ENCODE measurements at regions not wholly inside any gene's neighbourhood (a gene's known extent, or its start where the extent isn't known, plus 50 kb on each side); places are given as distances from the start of the nearest gene placed in this dataset.
"Not testable (repeated sequence)": the region's sequence is repeated elsewhere in the genome, so short reads cannot be mapped to it uniquely, and the experiment has no call there.

GRCh38 chr11:38818720-38819119, 2220.7 kb upstream of the RAG2 start:
- no peak overlapping the region for H3K27ac ChIP-seq (ENCODE audit: low read depth, low read length)
- H3K27me3 ChIP-seq (ENCODE audit: control insufficient read depth, insufficient read depth, low read length) = no peaks in the 10 kb centered on the region
- no peaks in the 10 kb centered on the region for H3K36me3 ChIP-seq (ENCODE audit: control insufficient read depth, insufficient read depth, low read length)
- H3K4me1 ChIP-seq (ENCODE audit: control insufficient read depth, insufficient read depth, low read length) = no peaks in the 10 kb centered on the region
- H3K4me3 ChIP-seq (ENCODE audit: low read length) = no peak overlapping the region
- no peak overlapping the region for H3K9ac ChIP-seq (ENCODE audit: low read length)

- no peaks in the 10 kb centered on the region for H3K36me3 ChIP-seq (ENCODE audit: control insufficient read depth, insufficient read depth, low read length)
- H3K4me1 ChIP-seq (ENCODE audit: control insufficient read depth, insufficient read depth, low read length) = no peaks in the 10 kb centered on the region
- H3K4me3 ChIP-seq (ENCODE audit: low read length) = no peak overlapping the region
- no peaks in the 10 kb centered on the region for H3K27me3 ChIP-seq (ENCODE audit: control insufficient read depth, insufficient read depth, low read length)
- no peak overlapping the region for H3K27ac ChIP-seq (ENCODE audit: low read depth, low read length)
- H3K9ac ChIP-seq (ENCODE audit: low read length) = no peak overlapping the region
These were observed 2216.6 kb upstream of the RAG2 start for GRCh38 chr11:38814670-38815069.

DNA sequence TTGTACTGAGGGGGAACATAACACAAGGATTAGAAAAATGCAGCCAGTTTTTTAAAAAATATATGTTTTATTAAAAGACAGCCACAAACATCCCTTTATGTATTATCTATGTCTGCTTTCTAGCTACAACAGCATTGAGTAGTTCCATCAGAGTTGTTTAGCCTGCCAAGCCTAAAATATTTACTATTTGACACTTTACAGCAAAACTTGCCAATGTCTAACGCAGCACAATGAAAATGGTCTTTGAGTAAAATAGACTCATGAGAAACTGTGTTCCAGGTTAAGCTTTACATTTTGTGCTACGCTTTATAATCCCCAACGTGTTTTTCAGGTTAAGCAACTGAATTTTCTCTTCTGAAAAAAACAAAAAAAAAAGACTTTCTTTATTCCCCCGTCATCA, 2211.5 kb upstream of the RAG2 start:
- no peaks in the 10 kb centered on the region for H3K27me3 ChIP-seq (ENCODE audit: control insufficient read depth, insufficient read depth, low read length)
- H3K36me3 ChIP-seq (ENCODE audit: control insufficient read depth, insufficient read depth, low read length) = no peaks in the 10 kb centered on the region
- H3K9ac ChIP-seq (ENCODE audit: low read length) = no peak overlapping the region
- H3K4me1 ChIP-seq (ENCODE audit: control insufficient read depth, insufficient read depth, low read length) = no peaks in the 10 kb centered on the region
- H3K4me3 ChIP-seq (ENCODE audit: low read length) = no peak overlapping the region
- H3K27ac ChIP-seq (ENCODE audit: low read depth, low read length) = no peak overlapping the region

- no peaks in the 10 kb centered on the region for H3K27me3 ChIP-seq (ENCODE audit: control insufficient read depth, insufficient read depth, low read length)
- no peaks in the 10 kb centered on the region for H3K36me3 ChIP-seq (ENCODE audit: control insufficient read depth, insufficient read depth, low read length)
- H3K9ac ChIP-seq (ENCODE audit: low read length) = no peak overlapping the region
- H3K4me1 ChIP-seq (ENCODE audit: control insufficient read depth, insufficient read depth, low read length) = no peaks in the 10 kb centered on the region
- H3K27ac ChIP-seq (ENCODE audit: low read depth, low read length) = no peak overlapping the region
- no peak overlapping the region for H3K4me3 ChIP-seq (ENCODE audit: low read length)
These were observed 2198.2 kb upstream of the RAG2 start for GRCh38 chr11:38796281-38796680.

GRCh38 chr11:38795027-38795426, 2197.0 kb upstream of the RAG2 start:
- no peaks in the 10 kb centered on the region for H3K4me1 ChIP-seq (ENCODE audit: control insufficient read depth, insufficient read depth, low read length)
- no peak overlapping the region for H3K27ac ChIP-seq (ENCODE audit: low read depth, low read length)
- H3K36me3 ChIP-seq (ENCODE audit: control insufficient read depth, insufficient read depth, low read length) = no peaks in the 10 kb centered on the region
- no peak overlapping the region for H3K4me3 ChIP-seq (ENCODE audit: low read length)
- no peaks in the 10 kb centered on the region for H3K27me3 ChIP-seq (ENCODE audit: control insufficient read depth, insufficient read depth, low read length)
- H3K9ac ChIP-seq (ENCODE audit: low read length) = no peak overlapping the region

DNA sequence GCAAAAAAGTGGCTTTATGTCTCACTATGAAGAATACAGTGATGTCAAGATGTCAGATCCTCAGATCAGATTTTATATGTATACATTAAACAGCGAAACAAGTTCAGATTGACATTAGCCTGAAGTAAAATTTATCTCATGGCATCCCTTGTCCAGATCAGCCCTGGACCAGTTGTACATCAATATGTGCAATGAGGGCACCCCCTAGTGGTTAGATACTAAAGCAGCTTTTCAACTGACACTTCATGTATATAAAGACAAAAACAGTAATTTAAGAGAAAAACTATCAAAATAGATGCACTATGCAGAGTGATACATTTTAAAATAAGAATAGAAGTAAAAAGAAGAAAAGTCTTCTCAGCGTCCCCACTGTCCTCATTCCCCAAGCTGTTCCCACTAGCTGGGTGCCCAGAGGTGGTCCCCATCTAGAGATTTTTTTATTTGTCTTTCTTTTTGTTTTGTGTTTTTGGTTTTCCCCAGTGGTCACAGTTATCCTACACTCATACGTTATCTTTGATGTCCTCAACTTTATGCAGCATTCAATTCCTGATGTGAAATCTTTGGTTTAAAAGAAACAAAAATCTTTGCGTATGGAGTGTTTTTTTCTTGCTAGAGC, 2193.4 kb upstream of the RAG2 start:
- H3K27ac ChIP-seq (ENCODE audit: low read depth, low read length) = no peak overlapping the region
- no peak overlapping the region for H3K4me3 ChIP-seq (ENCODE audit: low read length)
- H3K4me1 ChIP-seq (ENCODE audit: control insufficient read depth, insufficient read depth, low read length) = no peaks in the 10 kb centered on the region
- H3K9ac ChIP-seq (ENCODE audit: low read length) = no peak overlapping the region
- no peaks in the 10 kb centered on the region for H3K27me3 ChIP-seq (ENCODE audit: control insufficient read depth, insufficient read depth, low read length)
- no peaks in the 10 kb centered on the region for H3K36me3 ChIP-seq (ENCODE audit: control insufficient read depth, insufficient read depth, low read length)

GRCh38 chr11:38788561-38788960, 2190.5 kb upstream of the RAG2 start:
- no peaks in the 10 kb centered on the region for H3K27me3 ChIP-seq (ENCODE audit: control insufficient read depth, insufficient read depth, low read length)
- no peak overlapping the region for H3K9ac ChIP-seq (ENCODE audit: low read length)
- no peak overlapping the region for H3K27ac ChIP-seq (ENCODE audit: low read depth, low read length)
- no peak overlapping the region for H3K4me3 ChIP-seq (ENCODE audit: low read length)
- no peaks in the 10 kb centered on the region for H3K4me1 ChIP-seq (ENCODE audit: control insufficient read depth, insufficient read depth, low read length)
- no peaks in the 10 kb centered on the region for H3K36me3 ChIP-seq (ENCODE audit: control insufficient read depth, insufficient read depth, low read length)

GRCh38 chr11:38784164-38784563, 2186.1 kb upstream of the RAG2 start:
- Histone ChIP-seq H3K4me1 (ENCODE audit: control insufficient read depth, insufficient read depth, low read length) (no peaks in the 10 kb centered on the region), H3K4me3 (ENCODE audit: low read length) (no peak overlapping the region), H3K27ac (ENCODE audit: low read depth, low read length) (no peak overlapping the region), H3K27me3 (ENCODE audit: control insufficient read depth, insufficient read depth, low read length) (no peaks in the 10 kb centered on the region), H3K36me3 (ENCODE audit: control insufficient read depth, insufficient read depth, low read length) (no peaks in the 10 kb centered on the region), H3K9ac (ENCODE audit: low read length) (no peak overlapping the region)

DNA sequence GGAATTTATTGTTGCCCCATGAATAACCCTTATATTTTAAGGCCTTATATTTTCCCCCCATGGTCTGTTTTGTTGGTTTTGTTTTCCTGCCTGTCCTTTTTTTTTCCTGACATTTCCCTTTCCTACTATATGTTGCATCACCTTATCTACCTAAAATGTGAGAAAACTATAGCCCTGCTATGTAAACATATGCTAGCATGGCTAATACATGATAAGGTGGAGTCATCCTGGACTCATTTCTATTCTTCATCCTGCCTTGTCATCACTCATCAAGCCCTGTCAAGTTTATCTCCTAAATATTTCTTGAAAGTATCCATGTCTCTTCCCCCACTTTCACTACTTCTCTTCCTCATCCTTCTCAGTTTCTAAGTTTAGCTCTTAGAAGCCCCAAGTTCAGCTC, 2168.8 kb upstream of the RAG2 start:
- H3K27ac ChIP-seq (ENCODE audit: low read depth, low read length) = no peak overlapping the region
- H3K9ac ChIP-seq (ENCODE audit: low read length) = no peak overlapping the region
- no peaks in the 10 kb centered on the region for H3K27me3 ChIP-seq (ENCODE audit: control insufficient read depth, insufficient read depth, low read length)
- no peaks in the 10 kb centered on the region for H3K4me1 ChIP-seq (ENCODE audit: control insufficient read depth, insufficient read depth, low read length)
- H3K4me3 ChIP-seq (ENCODE audit: low read length) = no peak overlapping the region
- no peaks in the 10 kb centered on the region for H3K36me3 ChIP-seq (ENCODE audit: control insufficient read depth, insufficient read depth, low read length)

GRCh38 chr11:38759394-38759793, 2161.4 kb upstream of the RAG2 start:
- Histone ChIP-seq H3K4me1 (ENCODE audit: control insufficient read depth, insufficient read depth, low read length) (no peaks in the 10 kb centered on the region), H3K4me3 (ENCODE audit: low read length) (no peak overlapping the region), H3K36me3 (ENCODE audit: control insufficient read depth, insufficient read depth, low read length) (no peaks in the 10 kb centered on the region), H3K9ac (ENCODE audit: low read length) (no peak overlapping the region), H3K27ac (ENCODE audit: low read depth, low read length) (no peak overlapping the region), H3K27me3 (ENCODE audit: control insufficient read depth, insufficient read depth, low read length) (no peaks in the 10 kb centered on the region)

DNA sequence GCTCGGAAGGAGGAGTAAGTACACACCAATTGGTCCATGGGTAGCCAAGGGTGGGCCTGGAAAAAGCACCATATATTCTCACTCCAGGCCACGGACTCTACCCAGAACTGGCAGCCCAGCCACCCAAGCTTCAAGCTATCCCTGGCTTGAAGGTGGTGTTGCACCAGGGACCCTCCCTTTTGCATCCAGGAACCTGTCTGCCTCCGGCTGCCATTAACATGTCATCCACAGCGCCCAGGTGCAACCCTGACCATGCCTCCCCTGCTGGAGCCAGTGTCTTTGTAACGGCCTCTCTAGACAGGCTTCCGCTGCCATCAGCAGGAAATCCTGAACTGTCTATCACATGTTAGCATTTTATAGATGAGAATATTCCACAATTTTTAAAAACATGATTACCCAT, 2158.5 kb upstream of the RAG2 start:
- no peak overlapping the region for H3K4me3 ChIP-seq (ENCODE audit: low read length)
- no peaks in the 10 kb centered on the region for H3K36me3 ChIP-seq (ENCODE audit: control insufficient read depth, insufficient read depth, low read length)
- no peak overlapping the region for H3K27ac ChIP-seq (ENCODE audit: low read depth, low read length)
- no peak overlapping the region for H3K9ac ChIP-seq (ENCODE audit: low read length)
- no peaks in the 10 kb centered on the region for H3K27me3 ChIP-seq (ENCODE audit: control insufficient read depth, insufficient read depth, low read length)
- H3K4me1 ChIP-seq (ENCODE audit: control insufficient read depth, insufficient read depth, low read length) = no peaks in the 10 kb centered on the region

GRCh38 chr11:38751421-38751820, 2153.4 kb upstream of the RAG2 start:
- H3K36me3 ChIP-seq (ENCODE audit: control insufficient read depth, insufficient read depth, low read length) = no peaks in the 10 kb centered on the region
- H3K9ac ChIP-seq (ENCODE audit: low read length) = no peak overlapping the region
- no peaks in the 10 kb centered on the region for H3K4me1 ChIP-seq (ENCODE audit: control insufficient read depth, insufficient read depth, low read length)
- no peak overlapping the region for H3K27ac ChIP-seq (ENCODE audit: low read depth, low read length)
- no peak overlapping the region for H3K4me3 ChIP-seq (ENCODE audit: low read length)
- no peaks in the 10 kb centered on the region for H3K27me3 ChIP-seq (ENCODE audit: control insufficient read depth, insufficient read depth, low read length)

- H3K27ac ChIP-seq (ENCODE audit: low read depth, low read length); H3K36me3 ChIP-seq (ENCODE audit: control insufficient read depth, insufficient read depth, low read length); H3K4me1 ChIP-seq (ENCODE audit: control insufficient read depth, insufficient read depth, low read length); H3K9ac ChIP-seq (ENCODE audit: low read length); H3K27me3 ChIP-seq (ENCODE audit: control insufficient read depth, insufficient read depth, low read length); H3K4me3 ChIP-seq (ENCODE audit: low read length): not testable (repeated sequence)
These were observed 2148.5 kb upstream of the RAG2 start for GRCh38 chr11:38746516-38746915.
